ENCODE measurements at regions not wholly inside any gene's neighbourhood (a gene's known extent, or its start where the extent isn't known, plus 50 kb on each side); places are given as distances from the start of the nearest gene placed in this dataset.

DNA sequence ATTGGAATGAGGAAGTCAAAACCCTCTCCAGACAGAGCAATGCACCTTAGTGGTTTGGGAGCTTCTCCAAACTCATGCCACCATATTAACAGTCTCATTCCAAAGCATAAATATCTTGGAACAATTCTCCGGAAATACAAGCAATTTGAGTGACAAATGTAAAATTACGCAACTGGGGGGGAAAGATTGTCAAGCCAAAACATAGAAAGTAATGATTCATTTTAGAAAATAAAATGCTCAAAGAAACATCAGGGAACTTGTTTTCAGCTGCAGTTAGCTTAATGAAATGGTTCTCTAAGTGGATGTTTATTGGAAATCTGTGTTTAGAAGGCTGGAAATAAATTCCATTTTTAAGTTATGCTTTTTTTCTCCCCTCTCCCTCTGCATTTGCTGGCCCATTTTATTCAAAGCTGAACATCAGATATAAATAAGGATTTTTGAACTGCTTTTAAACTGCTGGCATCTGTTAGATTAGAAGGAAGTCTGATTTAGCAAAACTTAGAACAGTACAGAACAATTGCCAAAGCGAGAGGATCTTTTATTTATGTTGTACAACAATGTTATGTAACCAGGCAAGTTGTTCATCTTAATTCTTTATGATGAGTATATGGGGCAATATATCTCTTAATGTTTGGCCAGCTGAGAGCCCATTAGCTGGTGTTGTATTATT is 551.9 kb downstream of the PRELID2 start:
- no peak for ATAC-seq
- no peak for DNase-seq (ENCODE audit: low spot score)

DNA sequence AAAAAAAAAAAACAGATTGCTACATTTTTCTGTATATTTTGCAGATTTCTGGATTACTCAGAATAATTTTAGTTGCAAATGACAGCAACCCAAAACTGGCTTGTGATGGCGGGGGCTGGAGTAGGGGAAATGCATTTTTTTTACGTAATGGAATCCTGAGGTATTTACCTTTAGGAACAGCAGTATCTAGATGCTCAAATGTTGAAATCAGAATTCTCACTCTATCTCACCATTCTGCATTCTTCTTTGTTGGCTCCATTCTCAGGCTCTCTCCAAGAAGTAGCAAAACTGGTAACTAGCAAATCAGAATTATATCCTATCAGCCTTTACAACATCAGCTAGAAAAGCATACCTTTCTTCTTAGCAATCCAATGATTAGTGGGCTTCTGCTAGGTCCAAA is 554.3 kb downstream of the PRELID2 start:
- ATAC-seq = no peak
- no peak for DNase-seq (ENCODE audit: low spot score)

DNA sequence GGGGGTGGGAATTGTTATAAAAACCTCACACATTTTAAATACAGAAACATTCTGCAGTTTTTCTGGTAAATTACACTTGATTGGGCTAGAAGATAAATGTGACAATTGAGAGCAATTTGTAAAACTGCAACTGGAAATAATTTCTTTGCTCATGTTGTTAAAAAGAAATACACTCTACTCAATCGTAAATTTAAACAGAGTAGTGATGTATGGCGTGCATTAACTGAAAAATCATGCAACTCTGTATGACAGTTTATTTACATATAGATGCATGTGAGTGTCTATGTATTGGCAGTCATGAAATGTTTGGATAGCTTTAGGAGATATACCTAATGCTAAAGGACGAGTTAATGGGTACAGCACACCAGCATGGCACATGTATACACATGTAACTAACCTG is 554.9 kb downstream of the PRELID2 start:
- no peak for DNase-seq (ENCODE audit: low spot score)
- no peak for ATAC-seq

DNA sequence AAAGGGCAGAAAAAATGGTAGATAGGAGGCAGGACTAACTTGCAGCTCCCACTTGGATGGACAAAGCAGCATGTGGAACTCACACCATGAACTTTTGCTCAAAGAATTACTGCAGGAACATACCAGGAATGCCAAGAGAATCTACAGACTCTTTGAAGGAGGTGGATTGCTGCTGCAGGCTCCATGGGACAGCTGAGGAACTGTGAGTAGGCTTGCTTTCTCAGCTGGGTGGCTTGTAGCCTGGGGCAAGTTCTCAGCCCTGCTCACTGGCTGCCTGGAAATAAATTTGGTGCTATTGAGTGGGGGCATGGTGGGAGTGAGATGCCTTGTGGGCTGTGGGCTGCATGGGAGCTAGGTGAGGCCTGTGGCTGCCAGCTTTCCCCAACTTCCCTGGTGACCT is 574.5 kb downstream of the PRELID2 start:
- no peak for ATAC-seq
- no peak for DNase-seq (ENCODE audit: low spot score)

DNA sequence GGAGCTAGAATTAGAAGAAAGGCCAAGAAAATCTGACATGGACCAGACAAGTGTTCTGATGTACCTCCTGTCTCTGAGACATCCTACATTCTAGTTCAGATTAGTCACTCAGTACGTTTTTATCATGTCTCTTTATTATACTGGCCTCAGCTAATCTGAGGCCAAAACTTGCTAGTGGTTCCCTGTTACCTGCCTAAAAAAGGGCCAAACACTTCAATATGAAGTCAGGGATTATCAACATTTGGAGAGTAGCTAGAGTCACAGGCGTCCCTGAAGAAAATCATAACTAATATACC is 587.4 kb downstream of the PRELID2 start:
- DNase-seq (ENCODE audit: low spot score) = no peak
- no peak for ATAC-seq

DNA sequence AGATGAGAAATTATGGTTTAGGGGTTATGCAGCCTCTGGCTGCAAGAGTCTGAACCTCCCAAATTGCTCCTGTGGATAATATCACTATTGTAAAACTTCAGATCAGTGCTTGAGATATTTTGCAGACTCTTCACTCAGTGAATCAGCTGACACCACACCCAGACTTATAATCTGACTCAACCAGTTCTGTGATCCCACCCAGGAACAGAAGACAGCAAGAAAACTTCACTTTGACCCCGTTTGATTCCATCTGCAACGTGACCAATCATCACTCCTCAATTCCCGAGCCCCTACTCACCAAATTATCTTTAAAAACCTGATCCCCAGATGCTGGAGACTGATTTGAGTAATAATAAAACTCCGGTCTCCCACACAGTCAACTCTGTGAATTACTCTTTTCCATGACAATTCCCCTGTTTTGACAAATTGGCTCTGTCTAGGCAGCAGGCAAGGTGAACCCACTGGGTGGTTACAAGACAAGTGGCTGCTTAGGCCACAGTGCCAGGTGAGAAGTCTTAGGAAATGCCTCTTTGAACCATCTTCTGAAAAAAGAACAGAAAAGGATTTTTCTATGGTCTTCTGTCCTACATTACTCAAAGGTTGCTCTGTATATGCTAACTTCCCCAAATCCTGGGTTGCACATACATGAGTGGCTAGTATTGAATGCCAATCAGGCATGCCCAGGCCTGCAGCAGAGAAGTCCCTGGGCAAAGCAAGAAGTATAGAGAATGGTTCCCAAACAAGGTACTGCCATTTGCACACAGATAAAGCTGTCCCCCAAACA is 588.0 kb downstream of the PRELID2 start:
- DNase-seq (ENCODE audit: low spot score) = no peak

DNA sequence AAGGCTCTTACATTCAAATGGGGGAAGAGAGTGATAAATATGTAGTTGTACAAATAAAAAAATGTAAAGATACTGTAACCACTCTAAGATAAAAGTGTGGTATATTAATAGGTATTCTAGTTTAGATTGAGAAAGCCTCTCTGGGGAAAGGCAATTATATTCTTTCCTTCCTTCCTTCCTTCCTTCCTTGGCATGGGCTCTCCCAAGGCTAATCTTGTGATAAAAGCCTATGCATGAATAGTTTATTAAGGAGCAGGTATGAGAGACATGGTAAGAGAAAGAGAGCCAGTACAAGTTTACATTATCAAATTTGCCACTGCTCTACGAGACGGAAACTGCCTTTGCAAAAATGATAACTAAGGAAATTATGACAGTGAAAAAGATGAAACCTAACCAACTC is 588.8 kb downstream of the PRELID2 start:
- DNase-seq (ENCODE audit: low spot score) = no peak

More for the DNA sequence above, 588.0 kb downstream of the PRELID2 start:
- ATAC-seq = no peak

DNA sequence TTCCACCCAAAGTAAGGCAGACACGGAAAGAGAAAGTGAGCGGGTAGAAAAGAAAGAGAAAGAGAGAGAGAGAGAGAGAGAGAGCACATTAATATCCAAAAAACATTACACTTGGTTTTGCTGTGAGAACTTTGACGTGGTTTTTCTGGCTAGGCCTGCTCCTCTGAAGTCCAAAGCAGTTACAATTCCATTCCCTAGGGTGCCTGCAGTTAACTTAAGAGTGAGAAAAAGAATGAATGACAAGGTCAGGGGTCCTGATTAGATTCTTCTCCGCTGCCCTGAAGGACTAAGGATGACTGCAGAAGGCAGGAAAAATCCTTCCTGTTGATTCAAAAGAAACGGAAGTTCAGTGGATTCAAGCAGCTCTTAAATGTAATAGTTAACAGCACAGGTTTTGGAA is 589.8 kb downstream of the PRELID2 start:
- no peak for ATAC-seq
- no peak for DNase-seq (ENCODE audit: low spot score)

More for the DNA sequence above, 588.8 kb downstream of the PRELID2 start:
- no peak for ATAC-seq

DNA sequence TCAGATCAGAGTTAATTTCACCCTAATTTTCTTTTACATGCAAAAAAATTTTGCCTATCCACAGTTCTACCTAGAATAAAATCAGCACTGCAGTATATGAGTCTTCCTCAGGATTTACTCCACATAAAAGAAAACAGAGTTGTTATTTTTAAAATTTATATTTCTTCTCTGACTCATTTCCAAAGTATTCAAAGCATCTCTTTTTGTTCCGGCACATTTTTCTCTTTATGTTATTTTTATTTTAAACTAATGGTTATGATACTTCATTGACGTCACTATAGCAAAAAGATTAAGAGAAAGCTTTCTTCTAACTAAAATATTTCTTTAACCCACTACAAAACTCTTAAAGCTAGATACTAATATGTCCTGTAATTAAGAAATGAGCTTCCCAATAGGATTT is 590.4 kb downstream of the PRELID2 start:
- DNase-seq (ENCODE audit: low spot score) (no peak), ATAC-seq (no peak)

DNA sequence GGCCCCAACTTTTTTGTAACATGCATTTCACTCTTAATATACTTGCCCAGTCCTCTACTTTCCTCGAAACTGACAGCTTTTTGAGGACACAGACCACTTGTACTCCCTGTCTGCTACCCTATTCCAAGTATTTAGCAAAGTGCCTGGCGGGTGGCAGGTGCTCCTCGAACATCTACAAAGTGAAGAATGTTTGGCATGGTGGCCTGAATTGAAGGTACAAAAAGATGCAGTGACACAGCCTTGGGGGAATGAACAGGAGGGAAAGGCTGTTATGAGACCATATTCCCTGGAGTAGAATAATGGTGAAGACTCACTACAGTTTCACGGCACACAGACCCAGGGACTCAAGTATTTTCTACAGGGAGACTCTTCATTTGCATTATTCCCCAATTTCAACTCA is 590.9 kb downstream of the PRELID2 start:
- DNase-seq (ENCODE audit: low spot score) (no peak), ATAC-seq (no peak)

DNA sequence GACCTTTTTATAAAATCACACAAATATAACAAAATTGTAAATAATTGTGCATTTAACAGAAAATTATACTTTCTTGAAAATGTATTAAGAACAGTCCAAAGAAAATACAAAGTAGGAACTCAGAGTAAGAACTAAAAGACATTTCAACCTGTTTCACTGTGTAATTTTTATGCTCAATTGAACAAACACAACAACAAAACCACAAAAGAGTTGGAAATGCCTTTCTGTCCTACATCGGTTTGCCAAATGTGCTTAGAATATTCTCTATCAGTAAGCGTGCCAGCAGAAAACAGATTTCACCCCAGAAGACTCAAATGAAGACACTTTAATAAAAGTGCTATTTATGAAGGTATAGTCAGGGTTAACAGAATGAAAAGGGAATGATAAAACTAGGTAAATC is 592.1 kb downstream of the PRELID2 start:
- no peak for ATAC-seq
- DNase-seq (ENCODE audit: low spot score) = no peak

DNA sequence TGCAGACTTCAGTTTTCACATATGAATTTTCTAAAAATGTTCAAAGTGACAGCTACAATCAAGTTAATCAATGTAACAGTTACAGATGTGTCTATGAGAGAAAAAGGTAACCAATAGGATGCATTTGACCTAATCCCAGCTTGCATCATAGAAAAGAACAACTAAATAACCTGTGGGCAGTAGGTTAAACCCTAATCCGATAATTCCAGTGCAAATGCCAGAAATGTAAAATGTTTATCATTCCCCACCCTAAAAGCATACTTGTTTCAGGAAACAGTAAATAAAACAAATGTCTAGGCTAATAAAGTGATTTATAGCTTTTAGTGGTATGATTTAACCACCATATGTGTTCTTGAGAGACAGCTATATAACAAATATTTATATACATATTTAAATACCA is 592.6 kb downstream of the PRELID2 start:
- DNase-seq (ENCODE audit: low spot score) (no peak), ATAC-seq (no peak)

DNA sequence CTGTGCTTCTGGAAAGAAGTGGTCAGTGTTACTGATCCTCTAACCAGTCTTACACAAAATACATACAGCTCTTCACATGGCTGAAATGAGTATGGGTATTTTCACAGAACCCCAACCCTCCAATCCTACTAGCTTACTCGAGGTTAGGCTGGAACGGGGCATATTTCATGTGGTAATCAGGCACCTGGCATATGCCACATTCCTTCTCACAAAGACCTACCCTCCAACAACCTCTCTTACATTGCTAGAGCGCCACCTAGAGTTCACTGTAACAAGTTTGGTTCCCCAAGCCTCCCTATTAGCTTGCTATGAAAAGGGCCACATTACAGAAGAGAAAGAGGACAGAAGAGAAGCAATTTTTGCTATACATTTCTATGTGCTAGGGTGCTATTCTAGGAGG is 597.3 kb downstream of the PRELID2 start:
- ATAC-seq (peak; percentile 51), DNase-seq (ENCODE audit: low spot score) (no peak)

DNA sequence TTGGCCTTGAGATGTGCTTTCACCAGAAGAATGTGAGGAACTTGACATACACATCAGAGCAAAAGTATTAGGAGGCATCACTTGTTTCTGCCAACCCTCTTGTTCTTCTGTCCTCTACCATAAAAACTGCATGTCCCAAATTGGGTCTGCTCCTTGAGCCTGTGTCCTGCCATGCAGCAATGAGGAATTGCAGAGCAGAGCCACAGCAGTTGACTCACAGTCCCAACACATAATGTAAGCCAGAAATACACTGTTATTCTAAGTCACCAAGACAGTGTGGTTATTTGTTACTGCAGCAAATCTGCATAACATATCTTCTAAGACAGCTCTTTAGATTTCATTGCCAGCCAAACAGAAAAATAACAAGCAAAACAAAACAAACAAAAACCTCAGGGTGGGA is 598.2 kb downstream of the PRELID2 start:
- no peak for DNase-seq (ENCODE audit: low spot score)
- no peak for ATAC-seq

DNA sequence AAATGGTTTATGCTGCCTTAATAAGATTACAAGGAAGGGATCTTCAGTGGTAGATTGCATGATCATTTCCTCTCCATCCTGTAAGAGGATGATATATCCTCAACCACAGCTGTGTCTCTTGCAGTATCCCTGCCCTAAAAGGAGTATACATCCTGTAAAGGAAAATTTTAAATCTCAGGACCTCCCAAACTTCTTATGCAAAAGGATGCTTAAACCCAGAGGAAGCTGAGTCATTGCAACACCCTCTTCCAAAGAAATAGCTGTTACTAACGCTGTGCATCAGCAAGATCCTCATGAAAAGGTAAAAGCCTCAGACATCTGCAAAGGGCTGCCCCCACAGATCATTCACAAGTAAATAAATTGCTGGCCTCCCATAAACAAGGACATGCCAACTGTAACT is 599.0 kb downstream of the PRELID2 start:
- no peak for DNase-seq (ENCODE audit: low spot score)
- ATAC-seq = no peak

DNA sequence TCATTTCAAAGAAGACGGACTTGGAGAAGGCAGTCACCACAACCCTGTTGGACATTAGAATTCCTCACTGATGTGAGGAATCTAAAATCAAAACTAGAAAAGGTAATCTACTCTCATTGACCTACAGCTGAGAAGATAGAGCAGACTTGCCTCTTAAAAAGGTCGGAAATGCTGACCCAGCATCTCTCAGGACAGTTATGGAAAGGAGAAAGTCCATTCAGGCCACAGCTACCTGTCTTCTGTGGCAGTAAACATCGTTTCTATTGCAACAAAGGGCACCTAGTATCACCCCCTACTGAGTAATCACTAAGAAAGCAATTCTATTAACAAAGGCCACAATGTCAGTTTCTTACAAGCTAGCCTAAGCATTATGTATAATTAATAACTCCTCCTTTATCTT is 601.7 kb downstream of the PRELID2 start:
- ATAC-seq (no peak), DNase-seq (ENCODE audit: low spot score) (no peak)

DNA sequence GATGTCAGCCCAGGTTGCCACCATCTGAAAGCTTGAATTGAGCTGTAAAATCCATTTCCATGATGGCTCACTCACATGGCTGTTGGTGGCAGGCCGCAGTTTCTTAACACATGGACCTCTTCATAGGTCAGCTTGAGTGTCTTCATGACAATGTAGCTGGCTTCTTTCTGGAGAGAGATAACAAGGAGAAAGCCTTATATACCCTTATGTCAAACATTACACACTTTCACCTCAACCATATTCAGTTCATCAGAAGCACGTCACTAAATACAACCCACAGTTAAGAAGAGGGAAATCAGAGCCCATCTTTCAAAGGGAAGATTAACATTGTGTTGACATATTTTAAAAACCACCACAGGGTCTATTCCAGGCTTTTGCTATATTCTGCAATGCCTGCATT is 604.4 kb downstream of the PRELID2 start:
- ATAC-seq (no peak), DNase-seq (ENCODE audit: low spot score) (no peak)

DNA sequence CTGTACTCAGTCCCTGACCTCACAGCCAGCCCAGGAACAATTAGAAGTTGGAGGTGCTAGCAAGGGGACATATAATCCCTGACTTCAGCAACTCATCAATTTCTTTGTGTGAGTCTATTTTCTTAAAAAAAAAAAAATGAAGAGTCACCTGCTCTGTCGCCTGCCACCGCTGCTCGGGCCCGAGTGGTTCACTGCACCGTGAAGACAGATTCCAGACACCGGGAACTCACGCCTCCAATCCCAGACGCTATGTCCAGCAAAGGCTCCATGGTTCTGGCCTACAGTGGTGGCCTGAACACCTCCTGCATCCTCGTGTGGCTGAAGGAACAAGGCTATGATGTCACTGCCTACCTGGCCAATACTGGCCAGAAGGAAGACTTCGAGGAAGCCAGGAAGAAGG is 606.6 kb downstream of the PRELID2 start:
- DNase-seq (ENCODE audit: low spot score) = no peak
- no peak for ATAC-seq

DNA sequence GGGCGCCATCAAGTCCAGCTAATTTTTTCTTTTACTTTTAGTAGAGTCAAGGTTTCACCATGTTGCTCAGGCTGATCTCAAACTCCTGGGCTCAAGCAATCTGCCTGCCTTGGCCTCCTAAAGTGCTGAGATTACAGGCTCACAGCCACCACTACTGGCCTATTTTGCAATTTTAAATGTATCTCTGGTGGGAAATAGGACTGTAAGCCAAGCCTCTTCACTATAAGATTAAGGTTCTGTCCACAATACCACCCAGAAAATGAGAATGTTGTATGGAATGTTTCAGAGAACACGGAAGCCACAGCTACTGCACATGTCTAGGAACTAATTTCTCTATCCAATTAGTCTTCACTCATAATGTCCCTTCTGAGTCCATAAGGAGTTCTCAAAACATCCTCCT is 607.3 kb downstream of the PRELID2 start:
- no peak for DNase-seq (ENCODE audit: low spot score)
- no peak for ATAC-seq

DNA sequence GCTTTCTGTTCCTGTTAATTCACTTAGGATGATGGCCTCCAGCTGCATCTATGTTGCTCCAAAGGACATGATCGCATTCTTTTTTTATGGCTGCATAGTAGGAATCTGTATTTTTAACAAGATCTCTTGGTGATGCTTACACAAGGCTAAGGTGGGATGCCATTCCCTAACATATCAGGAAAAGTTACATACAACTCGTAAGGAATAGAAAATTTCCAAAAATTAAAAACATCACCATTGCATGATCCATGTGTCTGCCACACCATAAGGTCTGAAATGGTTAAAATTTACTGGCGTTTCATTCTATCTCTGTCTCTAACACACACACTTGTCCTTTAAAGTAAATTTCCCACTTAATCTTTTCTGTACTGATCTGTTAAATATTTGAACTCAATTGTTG is 608.4 kb downstream of the PRELID2 start:
- DNase-seq (ENCODE audit: low spot score) = no peak
- ATAC-seq = no peak

DNA sequence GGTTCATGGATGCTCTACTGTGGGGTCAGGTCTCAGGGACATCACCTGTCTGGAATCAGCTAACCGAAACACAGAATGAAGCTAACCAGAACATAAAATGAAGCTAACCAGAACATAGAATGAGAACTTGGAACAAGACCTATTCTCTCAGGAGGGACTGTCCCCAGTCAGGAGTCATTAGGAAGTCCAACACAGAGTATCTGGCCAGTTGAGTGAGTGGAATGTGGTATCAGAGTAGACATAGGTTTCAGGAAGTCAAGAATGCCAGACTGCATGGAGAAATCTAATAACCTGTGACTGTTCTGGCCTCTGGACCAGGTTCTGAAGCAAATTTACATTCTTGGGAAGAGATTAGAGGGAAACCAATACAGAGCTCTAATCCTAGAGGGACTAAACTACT is 609.6 kb downstream of the PRELID2 start:
- no peak for ATAC-seq
- DNase-seq (ENCODE audit: low spot score) = no peak

DNA sequence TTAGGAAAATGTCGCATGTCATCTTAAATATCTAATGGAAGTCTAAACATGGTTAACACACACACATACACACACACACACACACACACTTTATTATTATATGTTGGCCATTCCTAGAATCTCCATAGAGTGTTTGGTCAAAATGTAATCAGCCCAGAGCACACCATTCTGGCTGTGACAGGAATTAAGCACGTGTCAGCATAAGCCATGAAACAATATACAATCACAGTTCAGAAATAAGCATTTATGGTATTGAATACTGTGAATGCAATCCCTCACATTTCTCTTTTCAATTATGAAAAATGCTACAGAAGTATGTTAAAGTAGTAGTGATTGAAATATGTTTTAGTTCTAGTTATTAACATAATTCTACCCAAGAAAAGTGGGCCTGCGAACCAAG is 611.6 kb downstream of the PRELID2 start:
- ATAC-seq = no peak
- no peak for DNase-seq (ENCODE audit: low spot score)

DNA sequence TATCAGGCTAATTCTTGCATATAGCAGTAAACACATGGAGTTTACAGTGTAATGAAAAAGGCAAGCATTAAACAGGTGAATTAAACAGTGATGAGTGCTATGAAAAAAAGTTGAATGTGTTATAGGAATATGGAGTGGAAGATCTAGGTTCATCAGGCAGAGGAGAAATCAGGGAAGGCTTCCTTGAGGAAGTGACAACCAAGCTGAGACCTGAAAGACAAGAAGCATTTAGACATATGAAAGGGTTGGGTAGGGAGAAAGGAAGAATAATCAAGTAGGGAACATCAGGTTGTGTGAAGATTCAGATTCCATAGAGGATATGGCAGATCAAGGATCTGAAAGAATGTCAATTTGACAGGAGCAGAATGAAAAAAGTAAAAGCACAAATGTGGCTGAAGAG is 612.5 kb downstream of the PRELID2 start:
- ATAC-seq (no peak), DNase-seq (ENCODE audit: low spot score) (no peak)

Data from left lobe of liver (tissue), 2 donors.